OCI-LY3 (cell line): ENCODE measurements at regions not wholly inside any gene's neighbourhood (a gene's known extent, or its start where the extent isn't known, plus 50 kb on each side); places are given as distances from the start of the nearest gene placed in this dataset.
"Not testable (repeated sequence)": the region's sequence is repeated elsewhere in the genome, so short reads cannot be mapped to it uniquely, and the experiment has no call there.

Experiments used
- EZH2phosphoT487 ChIP-seq: fragments of 200-600 bp; shearing (Covaris generic); IDR thresholded peaks from 2 replicates; pipeline ENCODE4 v1.6.1; 2018; ENCODE audit warnings: antibody characterized with exemption, mixed run types, low read depth
- TF ChIP-seq, protein P1 (sequence below): fragments of 200-600, 300-600 bp; sonication (generic); IDR thresholded peaks from 2 replicates; pipeline ENCODE4 v1.5.1; 2014; ENCODE audit warnings: antibody characterized with exemption, low read length, low read depth

DNA sequence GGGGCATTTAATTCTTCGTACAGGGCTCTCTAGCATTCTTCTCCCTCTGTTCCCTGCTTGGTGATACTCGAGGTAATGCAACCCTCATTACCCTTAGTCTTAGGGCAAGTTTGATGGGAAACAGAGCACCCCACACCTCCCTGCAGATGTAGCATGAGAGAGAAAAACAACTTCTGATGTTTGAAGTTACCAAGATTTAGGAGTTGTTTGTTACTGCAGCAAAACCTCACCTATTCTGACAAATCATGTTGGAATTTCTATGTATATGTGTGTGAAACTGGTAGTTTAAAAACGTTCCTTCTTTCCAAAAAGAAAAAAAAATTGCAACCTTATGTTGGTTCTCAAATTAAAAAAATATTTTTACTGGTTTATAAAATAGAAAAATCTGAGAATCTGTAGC lies 145.3 kb upstream of the FAM90A26 start:
- TF ChIP-seq, protein P1, sequence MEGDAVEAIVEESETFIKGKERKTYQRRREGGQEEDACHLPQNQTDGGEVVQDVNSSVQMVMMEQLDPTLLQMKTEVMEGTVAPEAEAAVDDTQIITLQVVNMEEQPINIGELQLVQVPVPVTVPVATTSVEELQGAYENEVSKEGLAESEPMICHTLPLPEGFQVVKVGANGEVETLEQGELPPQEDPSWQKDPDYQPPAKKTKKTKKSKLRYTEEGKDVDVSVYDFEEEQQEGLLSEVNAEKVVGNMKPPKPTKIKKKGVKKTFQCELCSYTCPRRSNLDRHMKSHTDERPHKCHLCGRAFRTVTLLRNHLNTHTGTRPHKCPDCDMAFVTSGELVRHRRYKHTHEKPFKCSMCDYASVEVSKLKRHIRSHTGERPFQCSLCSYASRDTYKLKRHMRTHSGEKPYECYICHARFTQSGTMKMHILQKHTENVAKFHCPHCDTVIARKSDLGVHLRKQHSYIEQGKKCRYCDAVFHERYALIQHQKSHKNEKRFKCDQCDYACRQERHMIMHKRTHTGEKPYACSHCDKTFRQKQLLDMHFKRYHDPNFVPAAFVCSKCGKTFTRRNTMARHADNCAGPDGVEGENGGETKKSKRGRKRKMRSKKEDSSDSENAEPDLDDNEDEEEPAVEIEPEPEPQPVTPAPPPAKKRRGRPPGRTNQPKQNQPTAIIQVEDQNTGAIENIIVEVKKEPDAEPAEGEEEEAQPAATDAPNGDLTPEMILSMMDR, result not testable (repeated sequence)
- TF ChIP-seq EZH2phosphoT487, result not testable (repeated sequence)
